Kidney epithelial cell (primary cell): ENCODE measurements at regions not wholly inside any gene's neighbourhood (a gene's known extent, or its start where the extent isn't known, plus 50 kb on each side); places are given as distances from the start of the nearest gene placed in this dataset.

Source experiments
- DNase-seq: peaks from one replicate; pipeline ENCODE4 v3.0.0-alpha.2; 2010; ENCODE audit warnings: low read depth
- H3K27me3 ChIP-seq: 2 replicates; pipeline ENCODE4 v1.6.0; 2011; ENCODE audit warnings: low read length; ENCODE audit not compliant: control insufficient read depth, insufficient read depth
- H3K36me3 ChIP-seq: 2 replicates; pipeline ENCODE4 v1.5.1; 2011; ENCODE audit warnings: low read length; ENCODE audit not compliant: control insufficient read depth, insufficient read depth
- H3K4me3 ChIP-seq: 2 replicates; pipeline ENCODE4 v1.5.1; 2011; ENCODE audit warnings: low read depth, mild to moderate bottlenecking, control low read depth, low read length
- TF ChIP-seq, protein P1 (sequence below): IDR thresholded peaks from 2 replicates; pipeline ENCODE4 v1.5.1; 2011; ENCODE audit warnings: mild to moderate bottlenecking, moderate library complexity, low read length, control low read depth, inconsistent platforms; ENCODE audit not compliant: insufficient read depth, poor library complexity, severe bottlenecking

DNA sequence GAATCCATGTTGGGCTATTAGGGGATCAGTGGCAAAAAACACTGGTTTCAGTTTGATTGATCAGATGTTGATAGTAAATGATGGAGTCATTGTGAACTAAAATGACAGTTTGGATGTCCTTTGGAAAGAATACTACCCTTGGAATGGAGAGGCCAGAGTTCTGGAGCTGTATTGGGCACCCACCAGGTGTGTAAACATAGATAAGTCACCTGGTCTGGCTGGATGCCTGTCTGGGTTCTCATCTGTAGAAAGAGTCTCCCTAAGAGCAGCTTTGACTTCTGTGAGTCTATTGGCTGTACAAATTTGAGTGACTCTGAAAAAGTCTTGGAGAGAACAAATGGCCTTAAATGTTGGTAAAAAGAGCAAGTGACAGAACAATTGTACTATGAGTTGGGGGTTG is 115.0 kb downstream of the SCP2D1 start:
- TF ChIP-seq, protein P1, sequence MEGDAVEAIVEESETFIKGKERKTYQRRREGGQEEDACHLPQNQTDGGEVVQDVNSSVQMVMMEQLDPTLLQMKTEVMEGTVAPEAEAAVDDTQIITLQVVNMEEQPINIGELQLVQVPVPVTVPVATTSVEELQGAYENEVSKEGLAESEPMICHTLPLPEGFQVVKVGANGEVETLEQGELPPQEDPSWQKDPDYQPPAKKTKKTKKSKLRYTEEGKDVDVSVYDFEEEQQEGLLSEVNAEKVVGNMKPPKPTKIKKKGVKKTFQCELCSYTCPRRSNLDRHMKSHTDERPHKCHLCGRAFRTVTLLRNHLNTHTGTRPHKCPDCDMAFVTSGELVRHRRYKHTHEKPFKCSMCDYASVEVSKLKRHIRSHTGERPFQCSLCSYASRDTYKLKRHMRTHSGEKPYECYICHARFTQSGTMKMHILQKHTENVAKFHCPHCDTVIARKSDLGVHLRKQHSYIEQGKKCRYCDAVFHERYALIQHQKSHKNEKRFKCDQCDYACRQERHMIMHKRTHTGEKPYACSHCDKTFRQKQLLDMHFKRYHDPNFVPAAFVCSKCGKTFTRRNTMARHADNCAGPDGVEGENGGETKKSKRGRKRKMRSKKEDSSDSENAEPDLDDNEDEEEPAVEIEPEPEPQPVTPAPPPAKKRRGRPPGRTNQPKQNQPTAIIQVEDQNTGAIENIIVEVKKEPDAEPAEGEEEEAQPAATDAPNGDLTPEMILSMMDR: no peak
- Histone ChIP-seq H3K27me3 (no peaks in the 10 kb centered on the region), H3K4me3 (no peak overlapping the region), H3K36me3 (no peaks in the 10 kb centered on the region)
- DNase-seq: no peak

DNA sequence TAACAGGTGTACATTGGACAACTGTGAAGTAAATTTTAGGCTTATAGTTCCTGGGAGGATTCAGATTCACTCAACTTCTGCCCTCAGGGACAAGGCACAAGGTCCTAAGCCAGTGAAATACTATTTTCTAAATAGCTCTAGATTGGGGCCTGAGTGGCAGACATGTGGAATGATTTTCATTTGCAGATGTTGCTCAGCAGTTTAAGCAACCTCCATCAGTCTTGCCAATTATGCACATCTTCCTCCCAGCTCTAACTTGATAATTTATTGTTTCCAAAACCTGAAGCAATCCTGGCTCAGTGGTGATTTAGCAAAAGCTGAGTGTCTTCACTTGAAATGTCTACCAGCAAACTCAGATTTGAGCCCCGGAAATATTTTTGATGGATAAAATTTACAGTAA is 116.2 kb downstream of the SCP2D1 start:
- no peaks in the 10 kb centered on the region for H3K36me3 ChIP-seq
- TF ChIP-seq, protein P1: no peak
- H3K27me3 ChIP-seq: no peaks in the 10 kb centered on the region
- no peak for DNase-seq
- no peak overlapping the region for H3K4me3 ChIP-seq

DNA sequence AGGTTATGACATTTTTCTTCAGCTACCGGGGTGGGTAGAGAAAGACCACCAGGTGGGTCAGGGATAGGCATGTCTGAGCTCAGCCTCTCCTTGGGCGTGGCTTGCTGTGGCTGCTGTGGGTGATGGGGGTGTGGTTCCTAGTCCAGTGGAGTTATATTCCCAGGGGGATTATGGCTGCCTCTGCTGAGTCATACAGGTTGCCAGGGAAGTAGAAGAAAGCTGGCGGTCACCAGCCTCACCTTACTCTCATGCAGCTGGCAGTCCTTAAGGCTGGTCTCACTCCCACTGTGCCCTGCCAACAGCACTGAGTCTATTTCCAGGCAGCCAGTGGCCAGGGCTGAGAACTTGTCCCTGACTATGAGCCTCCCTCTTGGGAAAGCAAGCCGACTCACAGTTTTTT is 130.0 kb downstream of the SCP2D1 start:
- H3K36me3 ChIP-seq: no peaks in the 10 kb centered on the region
- H3K27me3 ChIP-seq: no peaks in the 10 kb centered on the region
- H3K4me3 ChIP-seq: no peak overlapping the region
- TF ChIP-seq, protein P1: no peak
- DNase-seq: no peak

DNA sequence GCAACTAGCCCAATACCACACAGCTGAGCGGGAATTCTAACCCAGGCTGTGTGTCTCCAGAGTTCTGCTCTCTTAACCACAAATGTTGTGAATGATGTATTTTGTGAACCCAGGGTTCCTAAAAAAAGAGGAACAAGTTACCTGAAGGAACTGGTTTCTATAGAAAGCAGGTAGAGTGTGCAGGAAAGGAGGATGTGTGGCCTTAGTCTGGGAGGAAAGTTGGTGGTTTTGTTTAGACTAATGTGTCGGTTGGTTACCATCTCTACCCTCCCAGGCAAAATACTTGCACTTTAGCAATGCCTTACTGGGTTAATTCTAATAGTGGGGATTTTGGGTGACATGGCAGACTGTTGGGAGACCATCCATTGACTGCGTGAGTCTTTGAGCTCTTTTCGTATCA is 143.3 kb downstream of the SCP2D1 start:
- Histone ChIP-seq H3K27me3 (no peaks in the 10 kb centered on the region), H3K36me3 (no peaks in the 10 kb centered on the region), H3K4me3 (no peak overlapping the region)
- TF ChIP-seq, protein P1: no peak
- no peak for DNase-seq

DNA sequence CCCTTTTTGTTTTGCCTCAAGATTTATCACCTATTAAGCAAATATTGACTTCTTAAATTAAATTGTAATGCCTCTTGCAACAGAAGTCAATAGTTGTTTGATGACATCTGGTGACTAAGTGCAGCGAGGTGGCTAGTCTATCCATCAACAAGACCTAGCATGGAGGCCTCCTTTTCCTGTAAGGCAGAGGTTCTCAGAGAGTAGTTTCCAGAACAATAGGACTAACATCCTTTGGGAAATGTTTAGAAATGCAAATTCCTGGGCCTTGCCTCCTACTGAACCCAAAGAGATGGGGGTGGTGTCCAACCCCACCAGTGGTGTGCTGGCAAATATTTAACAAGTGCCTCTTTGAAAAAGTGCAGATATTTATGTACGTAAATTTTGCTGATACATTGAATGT is 143.7 kb downstream of the SCP2D1 start:
- no peaks in the 10 kb centered on the region for H3K27me3 ChIP-seq
- no peaks in the 10 kb centered on the region for H3K36me3 ChIP-seq
- TF ChIP-seq, protein P1: no peak
- no peak for DNase-seq
- H3K4me3 ChIP-seq: no peak overlapping the region

DNA sequence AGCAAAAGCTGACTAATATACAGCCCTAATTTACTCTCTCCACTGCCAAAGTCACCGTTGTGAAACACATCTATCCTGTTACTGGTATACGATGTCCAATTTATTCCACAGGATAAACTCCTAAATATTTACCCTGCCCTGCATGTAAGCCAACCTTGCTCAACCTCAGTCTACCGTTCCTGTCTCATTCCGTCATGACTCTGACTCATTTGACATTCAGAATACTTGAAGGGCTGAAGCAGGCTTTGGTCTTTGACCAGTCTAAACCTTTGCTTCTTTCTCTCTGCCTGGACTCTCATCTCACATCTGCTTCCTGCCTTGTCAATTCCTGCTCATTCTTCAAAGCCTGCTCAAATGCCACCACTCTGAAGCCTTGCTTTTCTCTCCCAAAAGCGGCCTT is 157.5 kb downstream of the SCP2D1 start:
- H3K4me3 ChIP-seq: no peak overlapping the region
- no peaks in the 10 kb centered on the region for H3K36me3 ChIP-seq
- no peaks in the 10 kb centered on the region for H3K27me3 ChIP-seq
- DNase-seq: no peak
- TF ChIP-seq, protein P1: no peak
